ENCODE measurements at regions not wholly inside any gene's neighbourhood (a gene's known extent, or its start where the extent isn't known, plus 50 kb on each side); places are given as distances from the start of the nearest gene placed in this dataset.

GRCh38 chr9:24608599-24608998 is 62.9 kb upstream of the IZUMO3 start:
- Histone ChIP-seq H3K27ac (ENCODE audit: low read depth, low read length, severe bottlenecking) (no peak overlapping the region), H3K36me3 (ENCODE audit: control insufficient read depth, insufficient read depth, low read length) (no peaks in the 10 kb centered on the region), H3K4me3 (ENCODE audit: extremely low read depth, insufficient read depth, low read length, poor library complexity, severe bottlenecking) (no peak overlapping the region), H3K4me1 (ENCODE audit: control insufficient read depth, insufficient read depth, low read length, poor library complexity, severe bottlenecking) (no peaks in the 10 kb centered on the region), H3K9me3 (ENCODE audit: control insufficient read depth, low read length) (no peaks in the 10 kb centered on the region)
- 91 to 92% methylated on average over 3 to 5 of the region's 5 CpGs for WGBS, 2 experiments (ENCODE audit: insufficient coverage in 2 of 2)

- H3K4me1 ChIP-seq (ENCODE audit: control insufficient read depth, insufficient read depth, low read length, poor library complexity, severe bottlenecking): no peaks in the 10 kb centered on the region
These were observed 57.1 kb upstream of the IZUMO3 start for GRCh38 chr9:24602693-24603352.

More at GRCh38 chr9:24602693-24603352, 57.1 kb upstream of the IZUMO3 start:
- Histone ChIP-seq H3K27ac (ENCODE audit: low read depth, low read length, severe bottlenecking) (no peak overlapping the region), H3K36me3 (ENCODE audit: control insufficient read depth, insufficient read depth, low read length) (no peaks in the 10 kb centered on the region), H3K4me3 (ENCODE audit: extremely low read depth, insufficient read depth, low read length, poor library complexity, severe bottlenecking) (no peak overlapping the region), H3K9me3 (ENCODE audit: control insufficient read depth, low read length) (no peaks in the 10 kb centered on the region)
- WGBS, 2 experiments (ENCODE audit: insufficient coverage in 2 of 2): 83% methylated on average over 1 of the region's 4 CpGs; no CpG with 5 or more reads in 1 of the 2 experiments
